Natural killer cell (primary cell): ENCODE measurements at regions not wholly inside any gene's neighbourhood (a gene's known extent, or its start where the extent isn't known, plus 50 kb on each side); places are given as distances from the start of the nearest gene placed in this dataset.
"Not testable (repeated sequence)": the region's sequence is repeated elsewhere in the genome, so short reads cannot be mapped to it uniquely, and the experiment has no call there.

ENCODE experiments used
- ATAC-seq, 3 donors: fragments of 150-1000 bp in 2 of 3; fragments of 200-7000 bp in 1 of 3; cut with Tn5 transposase; 1 replicate in 1 of 3; 2 replicates in 2 of 3; pipeline ENCODE4 v1.10.0; 2021; ENCODE audit warnings: mild to moderate bottlenecking in 2 of 3, moderate library complexity in 2 of 3
- DNase-seq, 2 donors: peaks; one replicate each; pipeline versions ENCODE4 v3.0.0 to v3.0.0-alpha.2; 2013 to 2021; ENCODE audit warnings: mixed read lengths in 1 of 2
- H3K27ac ChIP-seq: one replicate; pipeline ENCODE4 v1.5.1; 2013; ENCODE audit warnings: mild to moderate bottlenecking, low read length
- H3K27me3 ChIP-seq: one replicate; pipeline ENCODE4 v1.6.1; 2013; ENCODE audit warnings: low read length; ENCODE audit not compliant: control insufficient read depth, insufficient read depth
- H3K36me3 ChIP-seq: one replicate; pipeline ENCODE4 v1.6.1; 2013; ENCODE audit warnings: low read length; ENCODE audit not compliant: control insufficient read depth, insufficient read depth
- H3K4me1 ChIP-seq: one replicate; pipeline ENCODE4 v1.6.1; 2013; ENCODE audit warnings: low read length; ENCODE audit not compliant: control insufficient read depth, insufficient read depth
- H3K4me3 ChIP-seq: one replicate; pipeline ENCODE4 v1.5.1; 2013; ENCODE audit warnings: low read length
- H3K9me3 ChIP-seq: one replicate; pipeline ENCODE4 v1.6.1; 2013; ENCODE audit warnings: low read length; ENCODE audit not compliant: control insufficient read depth, insufficient read depth
- H3K27ac Mint-ChIP-seq, 2 donors: one replicate each; pipeline ENCODE4 v1.8.0; 2022; ENCODE audit warnings: mild to moderate bottlenecking in 2 of 2, mixed read lengths in 2 of 2, moderate library complexity in 1 of 2
- H3K27me3 Mint-ChIP-seq, 2 donors: one replicate each; pipeline ENCODE4 v1.8.0; 2022; ENCODE audit warnings: low read depth in 2 of 2, mixed read lengths in 2 of 2
- H3K36me3 Mint-ChIP-seq: one replicate; pipeline ENCODE4 v1.8.0; 2022; ENCODE audit warnings: mixed read lengths
- H3K4me1 Mint-ChIP-seq, 2 donors: one replicate each; pipeline ENCODE4 v1.8.0; 2022; ENCODE audit warnings: mixed read lengths in 2 of 2
- H3K4me3 Mint-ChIP-seq: one replicate; pipeline ENCODE4 v1.8.0; 2022; ENCODE audit warnings: mild to moderate bottlenecking, moderate library complexity, mixed read lengths
- H3K9me3 Mint-ChIP-seq, 2 donors: one replicate each; pipeline ENCODE4 v1.8.0; 2022; ENCODE audit warnings: mixed read lengths in 2 of 2
- CTCF ChIP-seq: fragments of 200-600 bp; IDR thresholded peaks from one replicate; pipeline ENCODE4 v1.8.0; 2022; ENCODE audit warnings: antibody characterized with exemption
- WGBS: methylation state at CpG from one replicate; pipeline ENCODE4 v1.1.7; 2013; ENCODE audit warnings: missing lambda C conversion rate; ENCODE audit not compliant: insufficient coverage; 5-methylcytosine and 5-hydroxymethylcytosine counted together
- intact Hi-C: fragments of 100-400 bp; cut with micrococcal nuclease; formaldehyde crosslinking; loops from one replicate; pipeline ENCODE4 v1.14.2; 2022

- Mint-ChIP-seq H3K27me3 (no peaks in the 10 kb centered on the region), H3K9me3 (peaks cover 15 to 23% of the 10 kb centered on the region in 2 donors), H3K27ac (no peak overlapping the region), H3K4me1 (no peaks in the 10 kb centered on the region), H3K4me3 (no peak overlapping the region), H3K36me3 (peaks cover 22% of the 10 kb centered on the region)
- no peak overlapping the region for H3K27ac ChIP-seq
- H3K36me3 ChIP-seq, result no peaks in the 10 kb centered on the region
- WGBS, result 56% methylated on average over 1 of the region's 1 CpG
- no peaks in the 10 kb centered on the region for H3K27me3 ChIP-seq
- intact Hi-C loops, result no loop called here
- no peak for DNase-seq
- TF ChIP-seq CTCF, result no peak
- no peaks in the 10 kb centered on the region for H3K9me3 ChIP-seq
- ATAC-seq, result no peak
- H3K4me1 ChIP-seq, result no peaks in the 10 kb centered on the region
- H3K4me3 ChIP-seq, result no peak overlapping the region
Measured at GRCh38 chr7:110420788-110421187, 670.1 kb upstream of the LRRN3 start.

GRCh38 chr7:110421490-110422241 lies 669.3 kb upstream of the LRRN3 start:
- ATAC-seq, result no peak
- Mint-ChIP-seq H3K9me3 (peaks cover 15 to 24% of the 10 kb centered on the region in 2 donors), H3K27ac (no peak overlapping the region), H3K4me1 (no peaks in the 10 kb centered on the region), H3K36me3 (peaks cover 26% of the 10 kb centered on the region), H3K4me3 (no peak overlapping the region), H3K27me3 (no peaks in the 10 kb centered on the region)
- no peak for TF ChIP-seq CTCF
- Histone ChIP-seq H3K36me3 (no peaks in the 10 kb centered on the region), H3K4me3 (no peak overlapping the region), H3K9me3 (no peaks in the 10 kb centered on the region), H3K27me3 (no peaks in the 10 kb centered on the region), H3K4me1 (no peaks in the 10 kb centered on the region), H3K27ac (no peak overlapping the region)
- 79% methylated on average over 4 of the region's 5 CpGs for WGBS
- DNase-seq, result no peak
- intact Hi-C loops, result no loop called here

- H3K27ac Mint-ChIP-seq, result no peak overlapping the region
- no peaks in the 10 kb centered on the region for H3K4me1 ChIP-seq
- 92% methylated on average over 6 of the region's 8 CpGs for WGBS
- no peaks in the 10 kb centered on the region for H3K9me3 ChIP-seq
- ATAC-seq (no peak), DNase-seq (no peak)
- H3K27me3 Mint-ChIP-seq, result no peaks in the 10 kb centered on the region
- H3K4me1 Mint-ChIP-seq, result no peaks in the 10 kb centered on the region
- no peaks in the 10 kb centered on the region for H3K36me3 ChIP-seq
- no peak overlapping the region for H3K4me3 ChIP-seq
- no peak overlapping the region for H3K27ac ChIP-seq
- H3K9me3 Mint-ChIP-seq, result peaks cover 3 to 12% of the 10 kb centered on the region in 2 donors
- TF ChIP-seq CTCF, result no peak
- no peaks in the 10 kb centered on the region for H3K27me3 ChIP-seq
- intact Hi-C loops, result no loop called here
- peaks cover 6% of the 10 kb centered on the region for H3K36me3 Mint-ChIP-seq
- H3K4me3 Mint-ChIP-seq, result no peak overlapping the region
Measured at GRCh38 chr7:110432061-110432553, 658.8 kb upstream of the LRRN3 start.

- H3K27me3 ChIP-seq, H3K9me3 Mint-ChIP-seq, H3K27ac ChIP-seq, H3K27me3 Mint-ChIP-seq, H3K4me3 Mint-ChIP-seq, H3K4me3 ChIP-seq, intact Hi-C loops, H3K9me3 ChIP-seq, H3K36me3 Mint-ChIP-seq, H3K4me1 ChIP-seq, DNase-seq, ATAC-seq, H3K4me1 Mint-ChIP-seq, H3K27ac Mint-ChIP-seq, H3K36me3 ChIP-seq: not testable (repeated sequence)
- WGBS, result 100% methylated on average over 1 of the region's 2 CpGs
Measured at GRCh38 chr7:110438926-110439325, 652.0 kb upstream of the LRRN3 start.
